GM19372 (cell line): ENCODE measurements at regions not wholly inside any gene's neighbourhood (a gene's known extent, or its start where the extent isn't known, plus 50 kb on each side); places are given as distances from the start of the nearest gene placed in this dataset.
"Not testable (repeated sequence)": the region's sequence is repeated elsewhere in the genome, so short reads cannot be mapped to it uniquely, and the experiment has no call there.

ENCODE experiments used
- ATAC-seq: cut with Tn5 transposase; IDR thresholded peaks from one replicate; pipeline ENCODE4 v1.9.1; 2021; ENCODE audit warnings: mild to moderate bottlenecking, low read depth, moderate library complexity; ENCODE audit not compliant: unreplicated experiment

GRCh38 chr16:63403792-63404191 lies 1367.6 kb upstream of the CDH8 start:
- no peak for ATAC-seq

- not testable (repeated sequence) for ATAC-seq
Measured at GRCh38 chr16:63388277-63388676, 1352.0 kb upstream of the CDH8 start.

GRCh38 chr16:63385714-63386432 lies 1349.6 kb upstream of the CDH8 start:
- no peak for ATAC-seq

GRCh38 chr16:63373744-63374143 lies 1337.5 kb upstream of the CDH8 start:
- no peak for ATAC-seq

- ATAC-seq = no peak
Measured at GRCh38 chr16:63372815-63373214, 1336.6 kb upstream of the CDH8 start.

- ATAC-seq = no peak
Measured at GRCh38 chr16:63372283-63372682, 1336.0 kb upstream of the CDH8 start.

- ATAC-seq = no peak
Measured at GRCh38 chr16:63365649-63366304, 1329.5 kb upstream of the CDH8 start.

GRCh38 chr16:63363738-63364137 lies 1327.5 kb upstream of the CDH8 start:
- no peak for ATAC-seq

GRCh38 chr16:63361032-63361624 lies 1324.9 kb upstream of the CDH8 start:
- ATAC-seq = peak; percentile 51

GRCh38 chr16:63349961-63350360 lies 1313.7 kb upstream of the CDH8 start:
- ATAC-seq = no peak

- ATAC-seq = no peak
Measured at GRCh38 chr16:63346000-63346399, 1309.8 kb upstream of the CDH8 start.

GRCh38 chr16:63337264-63337663 lies 1301.0 kb upstream of the CDH8 start:
- ATAC-seq = no peak

GRCh38 chr16:63331111-63331510 lies 1294.9 kb upstream of the CDH8 start:
- no peak for ATAC-seq

GRCh38 chr16:63326736-63327339 lies 1290.6 kb upstream of the CDH8 start:
- ATAC-seq = no peak

GRCh38 chr16:63323722-63324705 lies 1287.8 kb upstream of the CDH8 start:
- no peak for ATAC-seq

GRCh38 chr16:63323055-63323454 lies 1286.8 kb upstream of the CDH8 start:
- ATAC-seq = no peak

- ATAC-seq = no peak
Measured at GRCh38 chr16:63315229-63315628, 1279.0 kb upstream of the CDH8 start.

GRCh38 chr16:63312346-63312745 lies 1276.1 kb upstream of the CDH8 start:
- ATAC-seq = no peak

- ATAC-seq = no peak
Measured at GRCh38 chr16:63311313-63311712, 1275.1 kb upstream of the CDH8 start.

- no peak for ATAC-seq
Measured at GRCh38 chr16:63302811-63303210, 1266.6 kb upstream of the CDH8 start.
